Hepatocyte (in vitro differentiated cells): ENCODE measurements at regions not wholly inside any gene's neighbourhood (a gene's known extent, or its start where the extent isn't known, plus 50 kb on each side); places are given as distances from the start of the nearest gene placed in this dataset.

Experiments
- DNase-seq: peaks from one replicate; pipeline ENCODE4 v3.0.0-alpha.2; 2016; ENCODE audit warnings: low spot score
- H2AFZ ChIP-seq: fragments of 200-600 bp; sonication (generic); 2 replicates; pipeline ENCODE4 v1.6.0; 2016; ENCODE audit warnings: antibody characterized with exemption, mild to moderate bottlenecking
- H3K27ac ChIP-seq: fragments of 200-600 bp; sonication (generic); 2 replicates; pipeline ENCODE4 v1.5.1; 2016; ENCODE audit warnings: mild to moderate bottlenecking
- H3K27me3 ChIP-seq: fragments of 200-600 bp; sonication (generic); 2 replicates; pipeline ENCODE4 v1.6.1; 2016
- H3K36me3 ChIP-seq: fragments of 200-600 bp; sonication (generic); replicated peaks from 2 replicates; pipeline ENCODE4 v1.5.1; 2016; ENCODE audit warnings: low read depth; ENCODE audit not compliant: insufficient read depth
- H3K4me1 ChIP-seq: fragments of 200-600 bp; sonication (generic); 2 replicates; pipeline ENCODE4 v1.5.1; 2016; ENCODE audit warnings: mild to moderate bottlenecking, moderate library complexity; ENCODE audit not compliant: insufficient read depth
- H3K4me2 ChIP-seq: fragments of 200-600 bp; sonication (generic); 2 replicates; pipeline ENCODE4 v1.6.0; 2016
- H3K4me3 ChIP-seq: fragments of 200-600 bp; sonication (generic); 2 replicates; pipeline ENCODE4 v1.5.1; 2016; ENCODE audit warnings: mild to moderate bottlenecking
- H3K79me2 ChIP-seq: fragments of 200-600 bp; sonication (generic); 2 replicates; pipeline ENCODE4 v1.6.0; 2017; ENCODE audit warnings: mild to moderate bottlenecking
- H3K9me2 ChIP-seq: fragments of 200-600 bp; sonication (generic); replicated peaks from 2 replicates; pipeline ENCODE4 v1.6.0; 2017; ENCODE audit warnings: mild to moderate bottlenecking; ENCODE audit not compliant: insufficient read depth
- H3K9me3 ChIP-seq: fragments of 200-600 bp; sonication (generic); 2 replicates; pipeline ENCODE4 v1.5.1; 2016; ENCODE audit warnings: low read depth, mild to moderate bottlenecking
- H4K20me1 ChIP-seq: fragments of 200-600 bp; sonication (generic); 2 replicates; pipeline ENCODE4 v1.6.0; 2016; ENCODE audit warnings: mild to moderate bottlenecking; ENCODE audit not compliant: insufficient read depth, poor library complexity, severe bottlenecking
- EZH2 ChIP-seq: fragments of 200-600 bp; sonication (generic); IDR thresholded peaks from 2 replicates; pipeline ENCODE4 v1.6.1; 2016; ENCODE audit warnings: antibody characterized with exemption, mild to moderate bottlenecking, borderline replicate concordance
- EZH2phosphoT487 ChIP-seq: fragments of 200-600 bp; sonication (generic); IDR thresholded peaks from one replicate; pipeline ENCODE4 v1.6.1; 2018; ENCODE audit warnings: antibody characterized with exemption, mild to moderate bottlenecking, low read depth, moderate library complexity; ENCODE audit not compliant: unreplicated experiment, severe bottlenecking
- WGBS: methylation state at CpG from one replicate; pipeline ENCODE4 v1.1.6; 2016; ENCODE audit warnings: low lambda C conversion rate; ENCODE audit errors: missing lambda C conversion rate; 5-methylcytosine and 5-hydroxymethylcytosine counted together
- TF ChIP-seq, protein P1 (sequence below): fragments of 200-600 bp; sonication (generic); IDR thresholded peaks from 2 replicates; pipeline ENCODE4 v1.5.1; 2016; ENCODE audit warnings: antibody characterized with exemption, mild to moderate bottlenecking; ENCODE audit not compliant: poor library complexity

GRCh38 chr3:70748593-70748992 lies 436.2 kb upstream of the MDFIC2 start:
- Histone ChIP-seq H3K27ac (no peak overlapping the region), H3K4me2 (no peak overlapping the region), H3K9me3 (no peaks in the 10 kb centered on the region), H3K27me3 (no peaks in the 10 kb centered on the region), H3K4me3 (no peak overlapping the region), H3K36me3 (no peaks in the 10 kb centered on the region), H2AFZ (no peak overlapping the region), H3K79me2 (no peaks in the 10 kb centered on the region), H3K9me2 (no peaks in the 10 kb centered on the region), H4K20me1 (no peaks in the 10 kb centered on the region), H3K4me1 (no peaks in the 10 kb centered on the region)
- DNase-seq = no peak
- no peak for TF ChIP-seq EZH2
- TF ChIP-seq, protein P1, sequence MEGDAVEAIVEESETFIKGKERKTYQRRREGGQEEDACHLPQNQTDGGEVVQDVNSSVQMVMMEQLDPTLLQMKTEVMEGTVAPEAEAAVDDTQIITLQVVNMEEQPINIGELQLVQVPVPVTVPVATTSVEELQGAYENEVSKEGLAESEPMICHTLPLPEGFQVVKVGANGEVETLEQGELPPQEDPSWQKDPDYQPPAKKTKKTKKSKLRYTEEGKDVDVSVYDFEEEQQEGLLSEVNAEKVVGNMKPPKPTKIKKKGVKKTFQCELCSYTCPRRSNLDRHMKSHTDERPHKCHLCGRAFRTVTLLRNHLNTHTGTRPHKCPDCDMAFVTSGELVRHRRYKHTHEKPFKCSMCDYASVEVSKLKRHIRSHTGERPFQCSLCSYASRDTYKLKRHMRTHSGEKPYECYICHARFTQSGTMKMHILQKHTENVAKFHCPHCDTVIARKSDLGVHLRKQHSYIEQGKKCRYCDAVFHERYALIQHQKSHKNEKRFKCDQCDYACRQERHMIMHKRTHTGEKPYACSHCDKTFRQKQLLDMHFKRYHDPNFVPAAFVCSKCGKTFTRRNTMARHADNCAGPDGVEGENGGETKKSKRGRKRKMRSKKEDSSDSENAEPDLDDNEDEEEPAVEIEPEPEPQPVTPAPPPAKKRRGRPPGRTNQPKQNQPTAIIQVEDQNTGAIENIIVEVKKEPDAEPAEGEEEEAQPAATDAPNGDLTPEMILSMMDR = no peak
- TF ChIP-seq EZH2phosphoT487 = no peak
- 89% methylated on average over 5 of the region's 5 CpGs for WGBS

DNA sequence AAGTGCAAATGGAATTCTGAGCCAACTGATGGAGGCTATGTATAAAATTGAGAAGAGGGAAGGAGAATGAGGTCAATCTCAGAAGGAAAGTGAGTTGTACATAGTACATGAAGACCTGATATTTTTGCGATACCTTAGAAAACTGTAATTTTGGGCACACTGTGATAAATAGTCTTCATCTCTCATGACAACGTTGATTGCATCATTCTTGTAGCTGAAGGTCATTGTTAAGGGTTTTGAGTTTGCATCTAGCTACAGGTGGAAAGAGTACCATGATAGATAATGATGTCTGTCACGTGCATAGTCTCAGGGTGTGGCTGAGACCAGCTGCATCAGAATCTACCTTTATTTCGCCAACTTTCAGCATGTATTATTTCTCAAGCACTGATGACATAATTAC lies 435.4 kb upstream of the MDFIC2 start:
- WGBS = 72% methylated on average over 4 of the region's 4 CpGs
- no peaks in the 10 kb centered on the region for H3K36me3 ChIP-seq
- H3K27ac ChIP-seq = no peak overlapping the region
- no peak overlapping the region for H3K4me2 ChIP-seq
- no peaks in the 10 kb centered on the region for H3K9me3 ChIP-seq
- no peak for DNase-seq
- no peaks in the 10 kb centered on the region for H3K4me1 ChIP-seq
- H3K9me2 ChIP-seq = no peaks in the 10 kb centered on the region
- H4K20me1 ChIP-seq = no peaks in the 10 kb centered on the region
- no peak overlapping the region for H3K4me3 ChIP-seq
- no peaks in the 10 kb centered on the region for H3K27me3 ChIP-seq
- H2AFZ ChIP-seq = no peak overlapping the region
- TF ChIP-seq, protein P1 = no peak
- TF ChIP-seq EZH2phosphoT487 = no peak
- no peak for TF ChIP-seq EZH2
- no peaks in the 10 kb centered on the region for H3K79me2 ChIP-seq

GRCh38 chr3:70744536-70744935 lies 432.1 kb upstream of the MDFIC2 start:
- H3K4me2 ChIP-seq = no peak overlapping the region
- H3K36me3 ChIP-seq = no peaks in the 10 kb centered on the region
- H3K79me2 ChIP-seq = no peaks in the 10 kb centered on the region
- H3K27ac ChIP-seq = no peak overlapping the region
- no peaks in the 10 kb centered on the region for H3K9me2 ChIP-seq
- no peaks in the 10 kb centered on the region for H3K27me3 ChIP-seq
- 54% methylated on average over 3 of the region's 3 CpGs for WGBS
- H2AFZ ChIP-seq = no peak overlapping the region
- no peaks in the 10 kb centered on the region for H4K20me1 ChIP-seq
- no peak for TF ChIP-seq EZH2phosphoT487
- TF ChIP-seq, protein P1 = no peak
- TF ChIP-seq EZH2 = no peak
- H3K9me3 ChIP-seq = no peaks in the 10 kb centered on the region
- no peaks in the 10 kb centered on the region for H3K4me1 ChIP-seq
- H3K4me3 ChIP-seq = no peak overlapping the region
- DNase-seq = no peak

- WGBS = 100% methylated on average over 2 of the region's 2 CpGs
- no peak for DNase-seq
Observed at GRCh38 chr3:70743754-70744153, 431.3 kb upstream of the MDFIC2 start.

More at GRCh38 chr3:70743754-70744153, 431.3 kb upstream of the MDFIC2 start:
- no peaks in the 10 kb centered on the region for H3K36me3 ChIP-seq
- H3K27me3 ChIP-seq = no peaks in the 10 kb centered on the region
- H3K9me2 ChIP-seq = no peaks in the 10 kb centered on the region
- no peaks in the 10 kb centered on the region for H4K20me1 ChIP-seq
- TF ChIP-seq EZH2phosphoT487 (no peak), EZH2 (no peak)
- TF ChIP-seq, protein P1 = no peak
- no peaks in the 10 kb centered on the region for H3K4me1 ChIP-seq
- no peaks in the 10 kb centered on the region for H3K79me2 ChIP-seq
- H3K4me3 ChIP-seq = no peak overlapping the region
- H3K9me3 ChIP-seq = no peaks in the 10 kb centered on the region
- no peak overlapping the region for H3K4me2 ChIP-seq
- no peak overlapping the region for H3K27ac ChIP-seq
- no peak overlapping the region for H2AFZ ChIP-seq
